HG03457 (cell line): ENCODE measurements at regions not wholly inside any gene's neighbourhood (a gene's known extent, or its start where the extent isn't known, plus 50 kb on each side); places are given as distances from the start of the nearest gene placed in this dataset.
A peak's percentile ranks its signal among the peaks of the same experiment; 100 is the strongest.

Experiments used
- ATAC-seq: cut with Tn5 transposase; IDR thresholded peaks from one replicate; pipeline ENCODE4 v1.9.1; 2021; ENCODE audit warnings: moderate number of reproducible peaks; ENCODE audit not compliant: unreplicated experiment

- ATAC-seq = no peak
Observed at GRCh38 chr13:30128095-30128494, 179.3 kb downstream of the KATNAL1 start.

- ATAC-seq = no peak
Observed at GRCh38 chr13:30126903-30127428, 180.4 kb downstream of the KATNAL1 start.

GRCh38 chr13:30125422-30126073 lies 181.8 kb downstream of the KATNAL1 start:
- no peak for ATAC-seq

- no peak for ATAC-seq
Observed at GRCh38 chr13:30124131-30124768, 183.1 kb downstream of the KATNAL1 start.

GRCh38 chr13:30123575-30123974 lies 183.8 kb downstream of the KATNAL1 start:
- ATAC-seq = no peak

- ATAC-seq = no peak
Observed at GRCh38 chr13:30121666-30122065, 185.7 kb downstream of the KATNAL1 start.

- ATAC-seq = no peak
Observed at GRCh38 chr13:30121244-30121643, 186.1 kb downstream of the KATNAL1 start.

GRCh38 chr13:30120133-30120822 lies 187.1 kb downstream of the KATNAL1 start:
- no peak for ATAC-seq

- no peak for ATAC-seq
Observed at GRCh38 chr13:30119476-30119875, 187.9 kb downstream of the KATNAL1 start.

- no peak for ATAC-seq
Observed at GRCh38 chr13:30116379-30116778, 191.0 kb downstream of the KATNAL1 start.

GRCh38 chr13:30115257-30115600 lies 192.1 kb downstream of the KATNAL1 start:
- no peak for ATAC-seq

GRCh38 chr13:30114571-30115256 lies 192.6 kb downstream of the KATNAL1 start:
- ATAC-seq = peak; percentile 79

GRCh38 chr13:30113983-30114570 lies 193.3 kb downstream of the KATNAL1 start:
- ATAC-seq = no peak

- no peak for ATAC-seq
Observed at GRCh38 chr13:30113551-30113950, 193.8 kb downstream of the KATNAL1 start.

GRCh38 chr13:30112602-30113435 lies 194.5 kb downstream of the KATNAL1 start:
- no peak for ATAC-seq

GRCh38 chr13:30111810-30112209 lies 195.5 kb downstream of the KATNAL1 start:
- no peak for ATAC-seq

- no peak for ATAC-seq
Observed at GRCh38 chr13:30110301-30111070, 196.9 kb downstream of the KATNAL1 start.

- no peak for ATAC-seq
Observed at GRCh38 chr13:30109471-30110135, 197.7 kb downstream of the KATNAL1 start.

- ATAC-seq = no peak
Observed at GRCh38 chr13:30108913-30109237, 198.5 kb downstream of the KATNAL1 start.
